ENCODE measurements at regions not wholly inside any gene's neighbourhood (a gene's known extent, or its start where the extent isn't known, plus 50 kb on each side); places are given as distances from the start of the nearest gene placed in this dataset.

DNA sequence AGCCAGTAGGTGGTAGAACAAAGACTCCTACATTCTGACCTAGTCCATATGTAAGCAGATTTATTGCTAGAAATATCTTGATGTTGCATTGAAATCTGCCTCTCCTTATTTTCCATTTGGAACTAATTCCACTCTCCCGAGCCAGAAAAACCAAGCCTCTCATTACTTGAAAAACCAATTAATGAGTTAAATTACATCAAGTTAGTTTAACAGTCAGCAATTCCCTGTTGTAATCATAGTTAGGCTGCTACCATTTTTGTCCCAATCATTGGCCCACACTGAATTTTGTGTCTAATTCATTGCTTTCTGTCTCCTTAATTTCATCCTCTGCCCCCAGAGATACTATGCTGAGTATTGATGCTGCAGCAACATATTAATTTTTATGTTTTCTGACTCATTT is 168.3 kb upstream of the TNP1 start:
- no peak overlapping the region for H3K27ac ChIP-seq
- H3K4me1 ChIP-seq: no peaks in the 10 kb centered on the region
- no peaks in the 10 kb centered on the region for H3K27me3 ChIP-seq
- WGBS, 2 donors: 92 to 94% methylated on average over 1 of the region's 1 CpG
- no peak for TF ChIP-seq POLR2A (IDR thresholded peaks at IDR 0.05)
- TF ChIP-seq, protein P1, sequence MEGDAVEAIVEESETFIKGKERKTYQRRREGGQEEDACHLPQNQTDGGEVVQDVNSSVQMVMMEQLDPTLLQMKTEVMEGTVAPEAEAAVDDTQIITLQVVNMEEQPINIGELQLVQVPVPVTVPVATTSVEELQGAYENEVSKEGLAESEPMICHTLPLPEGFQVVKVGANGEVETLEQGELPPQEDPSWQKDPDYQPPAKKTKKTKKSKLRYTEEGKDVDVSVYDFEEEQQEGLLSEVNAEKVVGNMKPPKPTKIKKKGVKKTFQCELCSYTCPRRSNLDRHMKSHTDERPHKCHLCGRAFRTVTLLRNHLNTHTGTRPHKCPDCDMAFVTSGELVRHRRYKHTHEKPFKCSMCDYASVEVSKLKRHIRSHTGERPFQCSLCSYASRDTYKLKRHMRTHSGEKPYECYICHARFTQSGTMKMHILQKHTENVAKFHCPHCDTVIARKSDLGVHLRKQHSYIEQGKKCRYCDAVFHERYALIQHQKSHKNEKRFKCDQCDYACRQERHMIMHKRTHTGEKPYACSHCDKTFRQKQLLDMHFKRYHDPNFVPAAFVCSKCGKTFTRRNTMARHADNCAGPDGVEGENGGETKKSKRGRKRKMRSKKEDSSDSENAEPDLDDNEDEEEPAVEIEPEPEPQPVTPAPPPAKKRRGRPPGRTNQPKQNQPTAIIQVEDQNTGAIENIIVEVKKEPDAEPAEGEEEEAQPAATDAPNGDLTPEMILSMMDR (IDR thresholded peaks at IDR 0.05): no peak
- intact Hi-C loops (cut with DNase I; ENCODE audit: low total_unique reads): no loop called here
- no peaks in the 10 kb centered on the region for H3K9me3 ChIP-seq
- no peak overlapping the region for H3K4me3 ChIP-seq
- no peaks in the 10 kb centered on the region for H3K36me3 ChIP-seq (ENCODE audit: low read depth, missing control alignments)
- DNase-seq: no peak

DNA sequence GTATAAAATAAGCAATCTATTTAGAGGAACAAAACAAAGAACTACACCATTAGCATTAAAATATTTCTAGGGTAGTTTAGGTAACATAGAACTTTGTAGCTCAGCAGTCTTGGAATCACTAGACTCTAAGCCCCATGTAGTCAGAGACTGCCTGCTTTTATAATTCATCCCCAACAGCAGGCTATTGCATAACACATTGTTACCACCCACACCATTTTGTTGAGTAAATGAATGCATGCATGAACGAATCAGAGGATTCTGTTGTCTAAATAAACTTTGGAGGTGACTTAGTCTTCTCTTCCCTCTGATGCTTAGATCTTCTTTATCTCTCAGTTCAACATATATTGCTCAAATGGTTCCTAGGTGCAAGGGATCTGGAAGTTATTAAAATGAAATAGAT is 167.6 kb upstream of the TNP1 start:
- Histone ChIP-seq H3K36me3 (ENCODE audit: low read depth, missing control alignments) (no peaks in the 10 kb centered on the region), H3K27me3 (no peaks in the 10 kb centered on the region), H3K4me1 (no peaks in the 10 kb centered on the region), H3K27ac (no peak overlapping the region), H3K9me3 (no peaks in the 10 kb centered on the region), H3K4me3 (no peak overlapping the region)
- no peak for DNase-seq
- TF ChIP-seq POLR2A (IDR thresholded peaks at IDR 0.05): no peak
- TF ChIP-seq, protein P1 (IDR thresholded peaks at IDR 0.05): no peak
- intact Hi-C loops (cut with DNase I; ENCODE audit: low total_unique reads): no loop called here
- whole genome bisulfite sequencing, 2 donors: 85 to 88% methylated on average over 1 of the region's 1 CpG

DNA sequence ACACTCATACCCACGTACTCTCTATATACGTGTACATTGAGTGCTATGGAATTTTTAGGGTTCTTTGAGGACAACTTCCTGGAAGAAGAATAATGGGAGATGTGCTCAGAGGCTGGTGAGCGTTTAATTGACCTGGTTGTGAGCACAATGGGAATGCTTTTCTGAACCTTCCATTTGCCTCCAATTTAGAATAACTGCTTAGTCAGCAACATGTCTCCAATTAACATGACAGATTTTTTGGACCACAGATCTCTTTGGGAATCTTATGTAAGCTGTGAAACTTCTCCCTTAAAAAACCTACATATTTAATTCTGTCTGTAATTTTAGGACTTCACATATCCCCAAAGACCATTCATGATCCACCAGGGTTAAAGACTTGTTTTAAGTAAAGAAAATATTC is 166.7 kb upstream of the TNP1 start:
- H3K4me3 ChIP-seq: no peak overlapping the region
- WGBS, 2 donors: 82 to 86% methylated on average over 3 of the region's 3 CpGs
- H3K27ac ChIP-seq: no peak overlapping the region
- no peaks in the 10 kb centered on the region for H3K4me1 ChIP-seq
- intact Hi-C loops (cut with DNase I; ENCODE audit: low total_unique reads): no loop called here
- H3K36me3 ChIP-seq (ENCODE audit: low read depth, missing control alignments): no peaks in the 10 kb centered on the region
- TF ChIP-seq, protein P1 (IDR thresholded peaks at IDR 0.05): no peak
- TF ChIP-seq POLR2A (IDR thresholded peaks at IDR 0.05): no peak
- no peaks in the 10 kb centered on the region for H3K27me3 ChIP-seq
- DNase-seq: no peak
- H3K9me3 ChIP-seq: no peaks in the 10 kb centered on the region

DNA sequence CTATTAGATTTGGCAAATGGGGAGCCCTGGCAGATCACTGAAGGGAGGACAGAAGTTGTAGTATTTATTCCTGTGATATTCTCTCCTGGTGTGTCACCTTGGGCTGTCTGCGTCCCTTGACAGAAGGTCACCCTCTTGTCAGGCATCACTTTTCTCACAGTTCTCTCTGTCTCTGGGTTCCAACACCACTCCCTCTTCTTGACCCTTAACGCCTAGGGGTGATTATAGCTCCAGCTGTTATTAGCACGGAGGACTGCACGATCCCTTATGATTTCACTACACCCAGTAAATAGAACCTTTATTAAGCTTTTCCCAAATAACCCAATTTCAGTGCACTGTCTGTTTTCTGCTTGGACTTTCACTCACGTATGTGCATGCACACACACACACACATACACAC is 166.3 kb upstream of the TNP1 start:
- TF ChIP-seq, protein P1 (IDR thresholded peaks at IDR 0.05): no peak
- no peak for TF ChIP-seq POLR2A (IDR thresholded peaks at IDR 0.05)
- no peaks in the 10 kb centered on the region for H3K36me3 ChIP-seq (ENCODE audit: low read depth, missing control alignments)
- 67 to 68% methylated on average over 5 of the region's 5 CpGs for WGBS, 2 donors
- H3K4me3 ChIP-seq: no peak overlapping the region
- no peak for DNase-seq
- H3K27me3 ChIP-seq: no peaks in the 10 kb centered on the region
- H3K27ac ChIP-seq: no peak overlapping the region
- intact Hi-C loops (cut with DNase I; ENCODE audit: low total_unique reads): no loop called here
- no peaks in the 10 kb centered on the region for H3K9me3 ChIP-seq
- no peaks in the 10 kb centered on the region for H3K4me1 ChIP-seq

DNA sequence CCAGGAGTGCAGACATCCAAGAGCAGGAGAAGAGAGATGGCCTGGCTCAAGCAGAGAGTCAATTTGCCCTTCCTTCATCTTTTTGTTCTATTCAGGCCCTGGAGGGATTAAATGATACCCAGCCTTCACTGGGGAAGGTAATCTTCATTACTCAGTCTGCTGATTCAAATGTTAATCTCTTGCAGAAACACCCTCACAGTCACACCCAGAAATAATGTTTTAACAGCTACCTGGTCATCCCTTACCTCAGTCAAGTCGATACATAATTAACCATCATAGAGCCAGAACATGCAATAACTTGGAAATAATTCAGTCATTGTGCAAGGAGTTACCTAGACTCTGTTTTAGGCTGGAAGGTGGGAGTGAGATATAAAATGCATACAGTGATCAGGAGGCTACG is 163.7 kb upstream of the TNP1 start:
- WGBS, 2 donors: 66 to 77% methylated on average over 2 of the region's 2 CpGs
- TF ChIP-seq, protein P1 (IDR thresholded peaks at IDR 0.05): no peak
- no peak for TF ChIP-seq POLR2A (IDR thresholded peaks at IDR 0.05)
- Histone ChIP-seq H3K27ac (no peak overlapping the region), H3K27me3 (no peaks in the 10 kb centered on the region), H3K4me3 (no peak overlapping the region), H3K36me3 (ENCODE audit: low read depth, missing control alignments) (no peaks in the 10 kb centered on the region), H3K9me3 (no peaks in the 10 kb centered on the region), H3K4me1 (no peaks in the 10 kb centered on the region)
- DNase-seq: no peak
- intact Hi-C loops (cut with DNase I; ENCODE audit: low total_unique reads): no loop called here

All from testis (tissue), 2 donors.